ENCODE measurements at regions not wholly inside any gene's neighbourhood (a gene's known extent, or its start where the extent isn't known, plus 50 kb on each side); places are given as distances from the start of the nearest gene placed in this dataset.

GRCh38 chr12:95390932-95391331, 83.0 kb upstream of the METAP2 start:
- Histone ChIP-seq H3K4me3 (no peak overlapping the region), H2AFZ (no peak overlapping the region), H3K4me1 (ENCODE audit: insufficient read depth) (peaks cover 11% of the 10 kb centered on the region; the same call in 1 of the 2 replicates), H4K20me1 (replicated peaks; ENCODE audit: insufficient read depth) (no peaks in the 10 kb centered on the region), H3K27ac (ENCODE audit: low read depth) (no peak overlapping the region), H3K9me2 (ENCODE audit: insufficient read depth) (no peaks in the 10 kb centered on the region), H3K4me2 (0 out of 2 replicates have a peak overlapping the region, but pooled peaks have one; percentile 14), H3F3A (replicated peaks; ENCODE audit: low read depth) (no peaks in the 10 kb centered on the region), H3K79me2 (replicated peaks; ENCODE audit: insufficient read depth) (no peaks in the 10 kb centered on the region), H3K36me3 (ENCODE audit: insufficient read depth) (peaks cover 13% of the 10 kb centered on the region; the same call in 1 of the 2 replicates), H3K27me3 (ENCODE audit: insufficient read depth) (no peaks in the 10 kb centered on the region)
- TF ChIP-seq ZNF114 (CRISPR knock-in tag; IDR thresholded peaks at IDR 0.05) (no peak), ETS1 (IDR thresholded peaks at IDR 0.05) (no peak), NANOG (IDR thresholded peaks at IDR 0.05; ENCODE audit: borderline replicate concordance) (no peak), CREB1 (CRISPR knock-in tag; IDR thresholded peaks at IDR 0.05; ENCODE audit: low read depth) (no peak)
- H3K9me3 Mint-ChIP-seq: peaks cover 56% of the 10 kb centered on the region
- no peaks in the 10 kb centered on the region for H3K4me1 Mint-ChIP-seq
- H3K36me3 Mint-ChIP-seq (ENCODE audit: low read depth): peaks cover 28% of the 10 kb centered on the region
- no peak overlapping the region for H3K27ac Mint-ChIP-seq
- no peak for DNase-seq (ENCODE audit: low spot score)
- no peak overlapping the region for H3K4me3 Mint-ChIP-seq
- no peaks in the 10 kb centered on the region for H3K27me3 Mint-ChIP-seq (ENCODE audit: insufficient read depth, low read depth, poor library complexity)
- no peak for ATAC-seq

DNA sequence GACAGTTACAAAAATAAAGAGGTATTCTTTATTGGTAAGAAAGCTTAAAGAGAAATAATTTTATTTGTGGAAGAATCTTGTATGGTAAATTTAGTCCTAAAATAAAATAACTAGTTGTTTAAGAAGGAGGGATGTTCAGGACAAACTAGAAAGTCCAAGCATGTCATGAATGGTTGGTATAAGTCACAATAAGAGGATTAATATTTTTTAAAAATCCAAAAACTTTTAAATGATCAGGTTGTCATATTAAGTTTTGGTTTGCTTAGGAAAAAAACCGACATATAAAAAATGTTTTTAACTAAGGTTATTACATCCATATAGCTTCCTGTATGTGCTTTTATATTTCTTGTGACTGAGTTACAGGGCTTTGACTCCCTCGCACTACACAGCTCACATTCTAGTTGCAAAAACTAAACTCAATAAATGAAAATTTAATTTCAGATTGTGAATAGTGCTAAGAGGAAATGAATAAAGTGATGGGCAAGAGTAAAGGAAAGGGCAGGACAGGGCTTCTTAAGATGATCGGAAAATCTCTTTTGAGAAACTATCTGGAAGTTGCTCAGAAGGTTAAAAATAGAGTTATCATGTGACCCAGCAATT, 80.7 kb upstream of the METAP2 start:
- peak; percentile 46 for DNase-seq (ENCODE audit: low spot score)
- H2AFZ ChIP-seq: no peak overlapping the region
- no peak overlapping the region for H3K4me3 ChIP-seq
- H3K36me3 ChIP-seq (ENCODE audit: insufficient read depth): peaks cover 13% of the 10 kb centered on the region; the same call in 1 of the 2 replicates
- no peaks in the 10 kb centered on the region for H3K79me2 ChIP-seq (replicated peaks; ENCODE audit: insufficient read depth)
- peaks cover 11% of the 10 kb centered on the region; the same call in 1 of the 2 replicates for H3K4me1 ChIP-seq (ENCODE audit: insufficient read depth)
- no peaks in the 10 kb centered on the region for H3F3A ChIP-seq (replicated peaks; ENCODE audit: low read depth)
- TF ChIP-seq ZNF114 (CRISPR knock-in tag; IDR thresholded peaks at IDR 0.05): no peak
- no peak for TF ChIP-seq REST (IDR thresholded peaks at IDR 0.05; ENCODE audit: unreplicated experiment)
- TF ChIP-seq EZH2phosphoT487 (IDR thresholded peaks at IDR 0.05; ENCODE audit: unreplicated experiment): no peak
- TF ChIP-seq POLR2AphosphoS5 (IDR thresholded peaks at IDR 0.05; ENCODE audit: low read depth): no peak
- H3K27ac Mint-ChIP-seq: no peak overlapping the region
- no peaks in the 10 kb centered on the region for H3K27me3 ChIP-seq (ENCODE audit: insufficient read depth)
- peaks cover 28% of the 10 kb centered on the region for H3K36me3 Mint-ChIP-seq (ENCODE audit: low read depth)
- H4K20me1 ChIP-seq (replicated peaks; ENCODE audit: insufficient read depth): no peaks in the 10 kb centered on the region
- H3K27ac ChIP-seq (ENCODE audit: low read depth): no peak overlapping the region
- peaks cover 63% of the 10 kb centered on the region for H3K9me3 Mint-ChIP-seq
- 0 out of 2 replicates have a peak, but pooled peaks cover 5% of the 10 kb centered on the region for H3K9me2 ChIP-seq (ENCODE audit: insufficient read depth)
- no peaks in the 10 kb centered on the region for H3K4me1 Mint-ChIP-seq
- ATAC-seq: no peak
- H3K4me2 ChIP-seq: no peak overlapping the region
- peaks cover 1% of the 10 kb centered on the region for H3K27me3 Mint-ChIP-seq (ENCODE audit: insufficient read depth, low read depth, poor library complexity)
- H3K4me3 Mint-ChIP-seq: no peak overlapping the region

Measured in GM23338 (cell line).